OCI-LY7 (cell line): ENCODE measurements at regions not wholly inside any gene's neighbourhood (a gene's known extent, or its start where the extent isn't known, plus 50 kb on each side); places are given as distances from the start of the nearest gene placed in this dataset.

ENCODE experiments used
- BruUV-seq: library from RNA; stranded (reverse); fragments of 400-500 nt; replicated peaks from 2 replicates; lab custom pipeline; 2021; lab: Mats Ljungman, UMichigan
- CTCF ChIA-PET: fragments of 300-600 bp; sonication (Branson Sonifier 250); formaldehyde crosslinking; loops from one replicate; lab custom pipeline; 2022; ENCODE audit warnings: antibody characterized with exemption; ENCODE audit not compliant: unreplicated experiment; lab: Charles Lee
- POLR2A ChIA-PET: fragments of 300-600 bp; sonication (Branson Sonifier 250); formaldehyde crosslinking; loops from one replicate; lab custom pipeline; 2022; ENCODE audit warnings: antibody characterized with exemption; lab: Charles Lee
- DNase-seq: peaks from one replicate; pipeline ENCODE4 v3.0.0-alpha.2; 2015; ENCODE audit warnings: low spot score
- H2AFZ ChIP-seq: fragments of 200-600 bp; sonication (generic), shearing (Covaris generic); 2 replicates; pipeline ENCODE4 v1.6.1; 2014; ENCODE audit warnings: mild to moderate bottlenecking, antibody characterized with exemption, low read length, moderate library complexity
- H3K27ac ChIP-seq: fragments of 200-600 bp; sonication (generic); 2 replicates; pipeline ENCODE4 v1.5.1; 2014; ENCODE audit warnings: mixed run types, low read depth, mild to moderate bottlenecking, moderate library complexity, low read length, inconsistent platforms; ENCODE audit not compliant: poor library complexity, severe bottlenecking
- H3K36me3 ChIP-seq: fragments of 200-600 bp; sonication (generic); 2 replicates; pipeline ENCODE4 v1.6.1; 2014; ENCODE audit warnings: mild to moderate bottlenecking, antibody characterized with exemption, low read length, moderate library complexity, mixed read lengths; ENCODE audit not compliant: insufficient read depth
- H3K4me1 ChIP-seq: fragments of 200-600 bp; sonication (generic); 2 replicates; pipeline ENCODE4 v1.5.1; 2014; ENCODE audit warnings: mild to moderate bottlenecking, low read length; ENCODE audit not compliant: insufficient read depth, poor library complexity, severe bottlenecking
- H3K4me2 ChIP-seq: fragments of 200-600 bp; sonication (generic); 2 replicates; pipeline ENCODE4 v1.6.1; 2014; ENCODE audit warnings: mild to moderate bottlenecking, low read length
- H3K4me3 ChIP-seq: fragments of 200-600 bp; sonication (generic); 2 replicates; pipeline ENCODE4 v1.5.1; 2014; ENCODE audit warnings: mild to moderate bottlenecking, low read depth, low read length; ENCODE audit not compliant: poor library complexity, severe bottlenecking
- H3K79me2 ChIP-seq: fragments of 200-600 bp; sonication (generic); 2 replicates; pipeline ENCODE4 v1.6.1; 2016; ENCODE audit warnings: low read depth, mild to moderate bottlenecking, low read length, moderate library complexity, mixed read lengths; ENCODE audit not compliant: insufficient read depth
- H3K9me2 ChIP-seq: fragments of 200-600 bp; sonication (generic); 2 replicates; pipeline ENCODE4 v1.6.1; 2016; ENCODE audit warnings: mild to moderate bottlenecking, low read length, mixed read lengths; ENCODE audit not compliant: insufficient read depth
- H3K9me3 ChIP-seq: fragments of 200-600 bp; sonication (generic); 2 replicates; pipeline ENCODE4 v1.6.1; 2014; ENCODE audit warnings: mild to moderate bottlenecking, mixed run types, low read length, mixed read lengths
- H4K20me1 ChIP-seq: fragments of 200-600 bp; sonication (generic); 2 replicates; pipeline ENCODE4 v1.6.1; 2014; ENCODE audit warnings: mild to moderate bottlenecking, antibody characterized with exemption, low read length, moderate library complexity, mixed read lengths; ENCODE audit not compliant: insufficient read depth
- CTCF ChIP-seq: fragments of 200-600 bp; sonication (generic); conservative IDR thresholded peaks from 2 replicates; pipeline ENCODE4 v1.5.1; 2014; ENCODE audit warnings: mild to moderate bottlenecking, antibody characterized with exemption, low read length, moderate library complexity, mixed read lengths
- EZH2phosphoT487 ChIP-seq: fragments of 200-600 bp; sonication (generic); IDR thresholded peaks from 2 replicates; pipeline ENCODE4 v1.6.1; 2018; ENCODE audit warnings: low read depth, borderline replicate concordance, mild to moderate bottlenecking, mixed run types, antibody characterized with exemption, low read length, moderate library complexity, mixed read lengths
- intact Hi-C: fragments of 100-400 bp; cut with micrococcal nuclease; formaldehyde crosslinking; loops from one replicate; pipeline ENCODE4 v1.10.0; 2022; ENCODE audit not compliant: unreplicated experiment

- TF ChIP-seq EZH2phosphoT487: no peak
- no peak for TF ChIP-seq CTCF
- no peaks in the 10 kb centered on the region for H3K36me3 ChIP-seq
- no peak for DNase-seq
- no peak overlapping the region for H3K4me3 ChIP-seq
- no peaks in the 10 kb centered on the region for H4K20me1 ChIP-seq
- H3K9me3 ChIP-seq: peaks cover 16% of the 10 kb centered on the region; the same call in 1 of the 2 replicates
- peaks cover 18% of the 10 kb centered on the region for H3K4me1 ChIP-seq
- no peak overlapping the region for H3K27ac ChIP-seq
- no TSS peak for BruUV-seq
- no peak overlapping the region for H2AFZ ChIP-seq
- ChIA-PET POLR2A (no interaction called here), CTCF (no interaction called here)
- intact Hi-C loops: no loop called here
- H3K4me2 ChIP-seq: no peak overlapping the region
- no peaks in the 10 kb centered on the region for H3K9me2 ChIP-seq
- H3K79me2 ChIP-seq: no peaks in the 10 kb centered on the region
Measured at GRCh38 chr12:97301576-97301975, 161.0 kb upstream of the RMST start.

- no peaks in the 10 kb centered on the region for H3K79me2 ChIP-seq
- peak overlapping the region; percentile 39 for H3K27ac ChIP-seq
- no peaks in the 10 kb centered on the region; the same call in 1 of the 2 replicates for H3K36me3 ChIP-seq
- intact Hi-C loops: loop anchor here (5.0 kb wide), 3 partner anchors 158 to 697 kb away; no protein-coding TSS in a partner anchor
- H2AFZ ChIP-seq: peak overlapping the region; percentile 77; the same call in 1 of the 2 replicates
- ChIA-PET POLR2A (interaction anchor here (0.6 to 1.2 kb wide), 4 partner anchors 8 to 251 kb away, joined by 3 read pairs; no protein-coding TSS in a partner anchor), CTCF (no interaction called here)
- peaks cover 21% of the 10 kb centered on the region for H3K4me1 ChIP-seq
- peaks cover 22% of the 10 kb centered on the region; the same call in 1 of the 2 replicates for H3K9me3 ChIP-seq
- no peak overlapping the region for H3K4me3 ChIP-seq
- DNase-seq: no peak
- no peaks in the 10 kb centered on the region for H4K20me1 ChIP-seq
- H3K4me2 ChIP-seq: peak overlapping the region; percentile 44
- no peaks in the 10 kb centered on the region for H3K9me2 ChIP-seq
- no TSS peak for BruUV-seq
- TF ChIP-seq CTCF: no peak
- no peak for TF ChIP-seq EZH2phosphoT487
Measured at GRCh38 chr12:97305651-97306050, 157.0 kb upstream of the RMST start.

GRCh38 chr12:97306147-97306546 lies 156.5 kb upstream of the RMST start:
- Histone ChIP-seq H3K4me2 (peak overlapping the region; percentile 44), H3K4me1 (peaks cover 21% of the 10 kb centered on the region), H3K9me3 (peaks cover 22% of the 10 kb centered on the region; the same call in 1 of the 2 replicates), H3K9me2 (no peaks in the 10 kb centered on the region), H3K36me3 (no peaks in the 10 kb centered on the region; the same call in 1 of the 2 replicates), H4K20me1 (no peaks in the 10 kb centered on the region), H3K27ac (peak overlapping the region; percentile 39), H3K79me2 (no peaks in the 10 kb centered on the region), H2AFZ (peak overlapping the region; percentile 77; the same call in 1 of the 2 replicates), H3K4me3 (no peak overlapping the region)
- ChIA-PET POLR2A (interaction anchor here (0.6 to 1.2 kb wide), 4 partner anchors 9 to 848 kb away, joined by 3 read pairs; no protein-coding TSS in a partner anchor), CTCF (no interaction called here)
- BruUV-seq: no TSS peak
- TF ChIP-seq EZH2phosphoT487: no peak
- intact Hi-C loops: loop anchor here (5.0 kb wide), 3 partner anchors 159 to 696 kb away; no protein-coding TSS in a partner anchor
- peak; percentile 85 for DNase-seq
